ENCODE measurements at regions not wholly inside any gene's neighbourhood (a gene's known extent, or its start where the extent isn't known, plus 50 kb on each side); places are given as distances from the start of the nearest gene placed in this dataset.

GRCh38 chr9:135388530-135388929 is 91.1 kb upstream of the PPP1R26 start:
- Mint-ChIP-seq H3K27me3 (no peaks in the 10 kb centered on the region), H3K9me3 (no peaks in the 10 kb centered on the region), H3K36me3 (ENCODE audit: low read depth) (no peaks in the 10 kb centered on the region), H3K4me3 (no peak overlapping the region), H3K4me1 (no peaks in the 10 kb centered on the region), H3K27ac (no peak overlapping the region)
- ATAC-seq (replicated peaks) = no peak

DNA sequence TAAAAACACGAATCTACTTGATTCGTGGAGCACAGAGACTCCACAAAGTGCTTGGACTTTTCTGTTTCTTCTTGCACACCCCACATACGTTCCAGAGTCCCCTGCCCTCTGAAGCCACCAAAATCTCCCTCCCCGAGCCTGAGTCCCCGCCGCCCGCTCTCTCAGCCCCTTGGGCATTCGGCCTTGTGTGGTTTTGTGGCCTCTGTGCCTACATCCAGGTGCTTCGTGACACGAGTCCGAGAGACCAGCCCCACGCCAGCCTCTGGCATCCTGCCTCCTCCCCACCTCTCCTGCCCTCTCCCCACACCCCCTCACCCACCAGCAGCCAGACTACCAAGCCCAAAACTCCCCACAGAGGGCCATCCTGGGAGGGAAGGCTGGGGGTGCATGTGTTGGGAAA is 87.8 kb upstream of the PPP1R26 start:
- Mint-ChIP-seq H3K27me3 (peaks cover 4% of the 10 kb centered on the region), H3K36me3 (ENCODE audit: low read depth) (no peaks in the 10 kb centered on the region), H3K4me1 (no peaks in the 10 kb centered on the region), H3K4me3 (no peak overlapping the region), H3K27ac (no peak overlapping the region), H3K9me3 (no peaks in the 10 kb centered on the region)
- no peak for ATAC-seq (replicated peaks)

DNA sequence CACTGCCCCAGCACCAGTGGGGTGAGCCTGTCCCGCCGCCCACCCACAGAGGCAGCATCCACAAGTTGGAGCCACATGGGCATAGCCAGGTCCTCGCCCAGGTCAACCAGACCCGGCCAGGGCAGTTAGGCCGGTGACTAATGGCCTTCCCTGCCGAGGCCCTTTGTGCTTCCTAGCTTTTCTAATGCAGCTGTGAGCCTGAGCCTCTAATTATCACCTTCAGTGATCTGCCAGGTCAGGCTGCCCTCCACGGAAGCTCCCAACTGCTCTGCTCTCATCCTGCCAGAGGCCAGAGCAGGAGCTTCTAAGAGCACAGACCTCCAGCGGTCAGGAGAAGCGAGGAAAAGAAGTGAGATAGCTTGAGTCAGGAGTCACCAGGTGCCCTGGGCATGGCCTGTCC is 87.1 kb upstream of the PPP1R26 start:
- H3K9me3 Mint-ChIP-seq = no peaks in the 10 kb centered on the region
- H3K27me3 Mint-ChIP-seq = peaks cover 4% of the 10 kb centered on the region
- H3K4me1 Mint-ChIP-seq = no peaks in the 10 kb centered on the region
- H3K4me3 Mint-ChIP-seq = no peak overlapping the region
- H3K27ac Mint-ChIP-seq = no peak overlapping the region
- H3K36me3 Mint-ChIP-seq (ENCODE audit: low read depth) = no peaks in the 10 kb centered on the region
- ATAC-seq (replicated peaks) = no peak

DNA sequence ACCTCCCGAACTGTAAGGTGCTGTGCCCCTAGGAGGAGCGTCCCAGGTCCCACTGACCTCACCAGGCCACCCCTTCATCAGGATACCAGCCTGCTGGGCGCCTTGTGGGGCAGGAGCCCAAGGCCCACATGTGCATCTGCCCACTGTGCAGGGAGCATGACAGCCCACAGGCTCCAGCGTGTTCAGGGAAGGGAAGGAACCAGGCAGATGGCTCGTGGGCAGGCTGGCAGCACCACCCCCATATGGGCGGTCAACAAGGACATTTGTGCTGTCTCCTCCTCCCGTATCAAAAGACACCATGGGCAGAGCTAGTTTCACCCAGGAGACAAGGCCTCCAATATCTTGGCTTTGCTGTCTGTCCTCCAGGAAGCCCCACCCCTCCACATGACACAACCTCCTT is 85.5 kb upstream of the PPP1R26 start:
- Mint-ChIP-seq H3K4me3 (no peak overlapping the region), H3K4me1 (no peaks in the 10 kb centered on the region), H3K36me3 (ENCODE audit: low read depth) (no peaks in the 10 kb centered on the region), H3K9me3 (no peaks in the 10 kb centered on the region), H3K27ac (no peak overlapping the region), H3K27me3 (peaks cover 4% of the 10 kb centered on the region)
- no peak for ATAC-seq (replicated peaks)

- Mint-ChIP-seq H3K9me3 (no peaks in the 10 kb centered on the region), H3K36me3 (ENCODE audit: low read depth) (no peaks in the 10 kb centered on the region), H3K4me1 (no peaks in the 10 kb centered on the region), H3K4me3 (no peak overlapping the region), H3K27me3 (peaks cover 4% of the 10 kb centered on the region), H3K27ac (no peak overlapping the region)
- no peak for ATAC-seq (replicated peaks)
Observed at GRCh38 chr9:135394699-135395645, 84.6 kb upstream of the PPP1R26 start.

- no peak overlapping the region for H3K4me3 Mint-ChIP-seq
- H3K4me1 Mint-ChIP-seq = no peaks in the 10 kb centered on the region
- no peak overlapping the region for H3K27ac Mint-ChIP-seq
- H3K36me3 Mint-ChIP-seq (ENCODE audit: low read depth) = no peaks in the 10 kb centered on the region
- no peak for ATAC-seq (replicated peaks)
- peaks cover 7% of the 10 kb centered on the region for H3K27me3 Mint-ChIP-seq
- no peaks in the 10 kb centered on the region for H3K9me3 Mint-ChIP-seq
Observed at GRCh38 chr9:135397142-135397541, 82.4 kb upstream of the PPP1R26 start.

DNA sequence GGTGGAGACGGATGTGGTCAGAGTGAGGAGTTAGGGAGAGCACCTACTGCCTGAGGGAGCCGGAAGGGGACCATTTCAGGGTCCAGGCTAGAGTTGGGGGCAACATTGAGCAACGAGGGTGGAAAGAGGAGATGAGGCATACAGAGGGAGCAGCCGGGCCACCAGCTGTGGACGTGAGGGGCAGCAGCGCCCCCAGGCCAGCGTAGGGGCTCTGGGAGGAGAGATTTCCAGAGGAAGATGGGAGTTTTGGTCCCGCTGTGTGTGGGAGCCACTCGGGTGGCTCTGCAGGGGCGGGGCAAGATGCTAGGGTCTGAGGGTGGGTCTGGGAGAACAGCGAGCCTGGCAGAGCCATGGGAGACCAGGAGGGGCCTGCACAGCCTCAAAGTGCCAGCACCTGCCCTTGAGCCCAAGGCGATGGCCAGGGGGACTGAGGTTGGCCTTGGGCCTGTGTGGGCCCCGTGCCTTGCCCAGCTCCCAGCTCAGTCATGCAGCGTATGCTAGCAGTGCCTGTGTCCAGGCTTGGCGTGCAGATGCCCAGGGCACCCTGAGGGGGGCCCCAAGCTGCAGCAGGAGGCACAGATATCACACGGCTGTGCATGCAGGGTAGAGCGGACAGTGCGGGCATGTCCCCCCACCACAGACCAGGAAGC is 80.5 kb upstream of the PPP1R26 start:
- no peak for ATAC-seq (replicated peaks)
- no peak overlapping the region for H3K27ac Mint-ChIP-seq

GRCh38 chr9:135400496-135400895 is 79.1 kb upstream of the PPP1R26 start:
- Mint-ChIP-seq H3K4me1 (no peaks in the 10 kb centered on the region), H3K9me3 (no peaks in the 10 kb centered on the region), H3K27ac (no peak overlapping the region), H3K36me3 (ENCODE audit: low read depth) (no peaks in the 10 kb centered on the region), H3K4me3 (no peak overlapping the region), H3K27me3 (peaks cover 3% of the 10 kb centered on the region)
- no peak for ATAC-seq (replicated peaks)

More for the DNA sequence above, 80.5 kb upstream of the PPP1R26 start:
- Mint-ChIP-seq H3K4me3 (no peak overlapping the region), H3K9me3 (no peaks in the 10 kb centered on the region), H3K27me3 (peaks cover 7% of the 10 kb centered on the region), H3K36me3 (ENCODE audit: low read depth) (no peaks in the 10 kb centered on the region), H3K4me1 (no peaks in the 10 kb centered on the region)

GRCh38 chr9:135401218-135401617 is 78.4 kb upstream of the PPP1R26 start:
- Mint-ChIP-seq H3K27ac (no peak overlapping the region), H3K27me3 (peaks cover 5% of the 10 kb centered on the region), H3K4me1 (no peaks in the 10 kb centered on the region), H3K4me3 (no peak overlapping the region), H3K9me3 (no peaks in the 10 kb centered on the region), H3K36me3 (ENCODE audit: low read depth) (no peaks in the 10 kb centered on the region)
- ATAC-seq (replicated peaks) = no peak

- no peaks in the 10 kb centered on the region for H3K9me3 Mint-ChIP-seq
- H3K27ac Mint-ChIP-seq = no peak overlapping the region
- peaks cover 7% of the 10 kb centered on the region for H3K27me3 Mint-ChIP-seq
Observed at GRCh38 chr9:135402048-135402738, 77.4 kb upstream of the PPP1R26 start.

GRCh38 chr9:135402739-135403695 is 76.6 kb upstream of the PPP1R26 start:
- Mint-ChIP-seq H3K36me3 (ENCODE audit: low read depth) (no peaks in the 10 kb centered on the region), H3K9me3 (no peaks in the 10 kb centered on the region), H3K4me1 (no peaks in the 10 kb centered on the region), H3K4me3 (no peak overlapping the region), H3K27ac (no peak overlapping the region), H3K27me3 (peaks cover 7% of the 10 kb centered on the region)
- no peak for ATAC-seq (replicated peaks)

More at GRCh38 chr9:135402048-135402738, 77.4 kb upstream of the PPP1R26 start:
- no peak overlapping the region for H3K4me3 Mint-ChIP-seq
- H3K36me3 Mint-ChIP-seq (ENCODE audit: low read depth) = no peaks in the 10 kb centered on the region
- no peaks in the 10 kb centered on the region for H3K4me1 Mint-ChIP-seq
- ATAC-seq (replicated peaks) = no peak

DNA sequence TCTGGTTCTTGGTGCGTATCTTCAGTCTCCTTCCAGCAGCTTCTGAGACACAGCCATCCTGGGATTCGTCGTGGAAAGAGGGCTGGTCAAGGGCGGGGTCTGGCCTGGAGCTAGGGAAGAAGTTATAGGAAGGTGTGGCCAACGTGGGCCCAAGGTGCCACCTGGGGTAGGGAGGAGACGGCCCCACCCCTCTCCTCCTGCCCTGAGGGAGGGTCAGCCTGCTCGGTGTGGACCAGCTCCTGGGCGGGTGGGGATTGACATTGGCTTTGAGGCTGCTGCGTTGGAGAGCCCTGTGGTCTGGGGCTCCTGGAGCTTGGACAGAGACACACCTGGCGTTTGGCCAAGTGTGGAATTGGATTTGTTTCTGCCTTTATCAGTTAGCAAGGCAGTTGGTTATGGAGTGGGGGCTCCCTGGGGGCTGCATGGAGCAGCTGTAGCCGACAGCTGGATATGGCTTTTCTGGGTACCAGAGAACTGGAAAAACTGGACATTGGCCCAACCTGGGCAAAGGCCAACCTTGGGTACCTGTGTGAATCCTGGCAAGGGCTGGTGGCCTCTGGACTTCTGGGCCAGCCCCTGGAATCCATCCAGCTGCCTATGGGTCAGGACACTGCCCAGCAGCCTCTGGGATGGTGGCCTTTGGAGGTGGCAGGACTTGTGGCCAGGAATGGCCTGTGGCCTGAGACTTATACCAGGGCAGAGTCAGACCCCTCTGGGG is 75.7 kb upstream of the PPP1R26 start:
- Mint-ChIP-seq H3K4me3 (no peak overlapping the region), H3K27ac (no peak overlapping the region), H3K9me3 (no peaks in the 10 kb centered on the region), H3K4me1 (no peaks in the 10 kb centered on the region), H3K27me3 (peaks cover 7% of the 10 kb centered on the region), H3K36me3 (ENCODE audit: low read depth) (no peaks in the 10 kb centered on the region)
- no peak for ATAC-seq (replicated peaks)

DNA sequence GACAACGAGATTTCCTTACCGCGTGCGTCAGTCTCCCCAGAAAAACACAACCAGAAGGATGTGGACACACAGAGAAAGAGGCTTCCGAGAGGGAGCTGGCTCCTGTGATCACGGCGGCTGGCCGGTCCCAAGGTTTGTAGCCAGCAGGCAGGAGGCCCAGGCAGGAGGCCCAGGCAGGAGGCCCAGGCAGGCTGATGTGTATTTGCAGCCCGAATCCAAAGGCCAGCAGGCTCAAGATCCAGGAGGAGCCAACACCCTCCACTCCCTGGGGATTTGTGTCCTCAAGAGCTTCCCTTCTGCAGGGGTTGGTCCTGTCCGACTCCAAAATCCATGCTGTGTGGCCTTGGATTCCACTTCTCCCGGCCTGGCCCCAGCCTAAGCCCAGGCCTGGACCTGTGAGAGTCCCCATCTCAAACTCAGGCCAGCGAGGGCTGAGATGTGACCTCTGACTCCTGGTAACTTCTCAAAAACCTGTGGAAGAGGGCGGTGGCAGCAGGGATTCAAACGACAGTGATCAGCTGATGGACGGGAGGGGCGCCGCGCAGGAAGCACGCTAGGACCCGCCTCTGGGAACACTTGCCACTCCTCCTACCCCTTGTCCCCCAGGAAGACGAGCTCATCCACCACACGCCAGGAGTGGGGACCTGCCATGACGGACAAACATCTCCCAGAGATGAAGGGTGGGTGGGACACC is 75.0 kb upstream of the PPP1R26 start:
- ATAC-seq (replicated peaks) = no peak
- Mint-ChIP-seq H3K4me3 (no peak overlapping the region), H3K27me3 (peaks cover 7% of the 10 kb centered on the region), H3K9me3 (no peaks in the 10 kb centered on the region), H3K27ac (no peak overlapping the region), H3K4me1 (no peaks in the 10 kb centered on the region), H3K36me3 (ENCODE audit: low read depth) (no peaks in the 10 kb centered on the region)

Measured in activated T-helper 17 cell treated with anti-CD3 and anti-CD28 coated beads, Interleukin-2, amount 50 U/mL, for 72 hours (primary cell).